ENCODE measurements at regions not wholly inside any gene's neighbourhood (a gene's known extent, or its start where the extent isn't known, plus 50 kb on each side); places are given as distances from the start of the nearest gene placed in this dataset.
"Not testable (repeated sequence)": the region's sequence is repeated elsewhere in the genome, so short reads cannot be mapped to it uniquely, and the experiment has no call there.

DNA sequence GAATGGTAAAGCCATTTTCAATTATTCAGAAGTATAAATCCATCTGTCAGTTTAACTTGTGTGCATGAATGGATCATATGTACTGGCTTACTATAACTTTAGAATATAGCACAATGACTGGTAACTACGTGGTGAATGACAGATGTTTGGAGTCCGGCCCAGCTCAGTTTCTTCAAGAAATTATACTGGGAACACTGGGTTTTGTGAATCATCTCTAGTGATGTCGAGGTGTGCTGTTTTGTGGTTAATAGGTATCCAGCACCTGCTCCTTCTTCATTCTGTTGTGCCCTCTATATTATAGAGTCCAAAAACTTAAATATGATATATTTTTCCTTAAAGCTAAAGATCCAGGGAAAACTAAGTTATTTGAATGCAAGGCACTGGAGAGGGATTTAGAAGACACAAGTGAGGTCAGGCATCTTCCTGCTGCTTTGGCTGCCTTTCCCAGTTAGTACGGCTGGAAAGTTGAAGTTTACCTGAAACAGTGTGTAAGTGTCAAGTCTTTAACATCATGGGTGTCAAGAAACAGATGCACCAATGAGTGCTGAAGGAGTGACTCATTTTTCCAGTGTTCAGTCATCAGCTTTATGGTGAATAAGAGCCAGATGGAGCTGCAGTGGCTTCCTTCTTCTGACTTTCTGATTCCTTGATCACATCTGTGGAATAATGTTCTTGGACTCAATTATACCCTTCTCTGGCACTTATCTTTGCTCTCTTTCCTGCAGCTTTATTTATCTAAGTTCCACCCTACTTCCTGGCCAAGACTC is 1079.5 kb upstream of the CELF4 start:
- Mint-ChIP-seq H3K9me3 (ENCODE audit: unreplicated experiment) (no peaks in the 10 kb centered on the region), H3K27me3 (ENCODE audit: insufficient read depth, unreplicated experiment) (no peaks in the 10 kb centered on the region), H3K4me3 (ENCODE audit: unreplicated experiment) (no peak overlapping the region), H3K27ac (ENCODE audit: low read depth, unreplicated experiment) (no peak overlapping the region), H3K36me3 (ENCODE audit: insufficient read depth, unreplicated experiment) (no peaks in the 10 kb centered on the region), H3K4me1 (ENCODE audit: insufficient read depth, unreplicated experiment) (no peaks in the 10 kb centered on the region)
- ChIA-PET CTCF (interaction anchor here (0.8 kb wide), 1 partner anchor 9 kb away, joined by 3 read pairs; no protein-coding TSS in a partner anchor), POLR2A (interaction anchor here (0.6 to 1.4 kb wide), 2 partner anchors 17 to 277 kb away, joined by 3 read pairs; no protein-coding TSS in a partner anchor)
- peak; percentile 11 for DNase-seq (ENCODE audit: unreplicated experiment)
- intact Hi-C loops (cut with micrococcal nuclease): no loop called here
- TF ChIP-seq, protein P1, sequence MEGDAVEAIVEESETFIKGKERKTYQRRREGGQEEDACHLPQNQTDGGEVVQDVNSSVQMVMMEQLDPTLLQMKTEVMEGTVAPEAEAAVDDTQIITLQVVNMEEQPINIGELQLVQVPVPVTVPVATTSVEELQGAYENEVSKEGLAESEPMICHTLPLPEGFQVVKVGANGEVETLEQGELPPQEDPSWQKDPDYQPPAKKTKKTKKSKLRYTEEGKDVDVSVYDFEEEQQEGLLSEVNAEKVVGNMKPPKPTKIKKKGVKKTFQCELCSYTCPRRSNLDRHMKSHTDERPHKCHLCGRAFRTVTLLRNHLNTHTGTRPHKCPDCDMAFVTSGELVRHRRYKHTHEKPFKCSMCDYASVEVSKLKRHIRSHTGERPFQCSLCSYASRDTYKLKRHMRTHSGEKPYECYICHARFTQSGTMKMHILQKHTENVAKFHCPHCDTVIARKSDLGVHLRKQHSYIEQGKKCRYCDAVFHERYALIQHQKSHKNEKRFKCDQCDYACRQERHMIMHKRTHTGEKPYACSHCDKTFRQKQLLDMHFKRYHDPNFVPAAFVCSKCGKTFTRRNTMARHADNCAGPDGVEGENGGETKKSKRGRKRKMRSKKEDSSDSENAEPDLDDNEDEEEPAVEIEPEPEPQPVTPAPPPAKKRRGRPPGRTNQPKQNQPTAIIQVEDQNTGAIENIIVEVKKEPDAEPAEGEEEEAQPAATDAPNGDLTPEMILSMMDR (IDR thresholded peaks at IDR 0.05; ENCODE audit: unreplicated experiment): no peak
- BruUV-seq (replicated peaks): no TSS peak

DNA sequence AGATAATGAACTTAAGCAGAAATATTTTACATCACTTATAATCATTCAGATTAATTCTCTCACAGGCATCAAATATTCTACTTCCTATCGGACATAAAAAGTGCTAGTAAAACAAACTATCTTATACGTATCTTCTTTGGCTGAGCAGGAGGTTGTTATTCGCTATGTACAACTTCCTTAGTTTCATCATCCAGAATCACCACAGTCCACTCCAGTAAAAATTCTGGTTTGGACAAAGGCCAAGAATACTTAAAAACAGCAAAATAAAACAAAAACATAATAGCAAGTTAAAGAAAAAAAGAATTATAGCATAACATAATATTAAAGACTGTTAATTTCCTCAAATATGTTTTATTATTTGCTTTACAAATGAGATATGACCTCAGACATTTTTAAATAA is 1077.1 kb upstream of the CELF4 start:
- Mint-ChIP-seq H3K4me3 (ENCODE audit: unreplicated experiment) (no peak overlapping the region), H3K36me3 (ENCODE audit: insufficient read depth, unreplicated experiment) (no peaks in the 10 kb centered on the region), H3K27me3 (ENCODE audit: insufficient read depth, unreplicated experiment) (no peaks in the 10 kb centered on the region), H3K9me3 (ENCODE audit: unreplicated experiment) (peaks cover 12% of the 10 kb centered on the region), H3K27ac (ENCODE audit: low read depth, unreplicated experiment) (no peak overlapping the region), H3K4me1 (ENCODE audit: insufficient read depth, unreplicated experiment) (no peaks in the 10 kb centered on the region)
- CTCF ChIA-PET: no interaction called here
- DNase-seq (ENCODE audit: unreplicated experiment): no peak
- intact Hi-C loops (cut with micrococcal nuclease): no loop called here
- POLR2A ChIA-PET: no interaction called here
- BruUV-seq (replicated peaks): no TSS peak
- TF ChIP-seq, protein P1 (IDR thresholded peaks at IDR 0.05; ENCODE audit: unreplicated experiment): no peak

DNA sequence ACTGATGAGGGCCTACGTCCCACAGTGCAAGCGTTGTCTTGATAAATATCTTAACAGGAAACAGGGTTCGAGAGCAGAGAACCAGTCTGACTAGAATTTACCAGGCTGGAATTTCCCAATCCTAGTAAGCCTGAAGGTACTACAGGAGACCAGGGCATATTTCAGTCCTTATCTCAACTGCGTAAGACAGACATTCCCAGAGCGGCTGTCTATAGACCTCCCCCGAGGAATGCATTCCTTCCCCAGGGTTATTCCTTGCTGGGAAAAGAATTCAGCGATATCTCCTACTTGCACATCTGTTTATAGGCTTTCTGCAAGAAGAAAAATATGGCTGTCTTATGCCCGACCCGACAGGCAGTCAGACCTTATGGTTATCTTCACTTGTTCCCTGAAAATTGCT is 1074.1 kb upstream of the CELF4 start:
- CTCF ChIA-PET; H3K36me3 Mint-ChIP-seq (ENCODE audit: insufficient read depth, unreplicated experiment); DNase-seq (ENCODE audit: unreplicated experiment); H3K4me1 Mint-ChIP-seq (ENCODE audit: insufficient read depth, unreplicated experiment); BruUV-seq (replicated peaks); intact Hi-C loops (cut with micrococcal nuclease); H3K27me3 Mint-ChIP-seq (ENCODE audit: insufficient read depth, unreplicated experiment); POLR2A ChIA-PET; H3K4me3 Mint-ChIP-seq (ENCODE audit: unreplicated experiment); H3K27ac Mint-ChIP-seq (ENCODE audit: low read depth, unreplicated experiment): not testable (repeated sequence)
- peaks cover 12% of the 10 kb centered on the region for H3K9me3 Mint-ChIP-seq (ENCODE audit: unreplicated experiment)

DNA sequence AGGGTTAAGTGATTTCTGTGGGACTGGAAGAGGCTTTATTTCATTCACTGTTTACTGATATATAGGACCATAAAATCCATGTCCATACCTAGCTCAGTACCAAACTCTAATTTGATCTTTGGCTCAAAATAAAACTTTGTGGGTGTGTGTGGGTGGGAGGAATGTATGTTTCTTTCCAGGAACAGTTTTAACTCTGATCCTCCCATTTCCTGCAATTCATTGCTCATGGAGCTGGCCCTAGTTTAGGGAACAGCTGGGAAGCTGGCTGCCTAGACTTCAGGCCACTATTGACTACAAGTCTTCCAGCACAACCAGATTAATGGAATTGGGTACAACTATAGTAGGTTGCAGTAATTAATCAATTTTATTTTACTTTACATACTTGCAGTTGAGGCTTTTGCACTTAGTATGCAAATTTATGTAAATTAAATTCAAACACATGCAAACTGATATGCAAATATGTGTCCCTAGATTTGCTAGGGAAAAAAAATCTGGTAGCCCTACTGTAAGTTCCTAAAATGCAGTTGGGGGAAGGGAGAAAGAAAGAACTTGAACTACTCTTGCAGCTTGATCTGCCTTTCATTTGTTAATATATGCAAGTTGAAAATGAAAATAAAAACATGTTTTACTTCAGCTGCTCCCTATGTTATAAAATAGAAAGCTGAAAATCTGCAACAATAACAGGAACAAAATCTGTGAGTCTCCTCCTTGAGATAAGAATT is 1070.3 kb upstream of the CELF4 start:
- no peak for DNase-seq (ENCODE audit: unreplicated experiment)
- CTCF ChIA-PET: interaction anchor here (0.5 to 0.9 kb wide), 3 partner anchors 77 to 799 kb away, joined by 3 to 5 read pairs (median 4); no protein-coding TSS in a partner anchor
- no TSS peak for BruUV-seq (replicated peaks)
- no peaks in the 10 kb centered on the region for H3K36me3 Mint-ChIP-seq (ENCODE audit: insufficient read depth, unreplicated experiment)
- intact Hi-C loops (cut with micrococcal nuclease): no loop called here
- no peaks in the 10 kb centered on the region for H3K4me1 Mint-ChIP-seq (ENCODE audit: insufficient read depth, unreplicated experiment)
- peaks cover 12% of the 10 kb centered on the region for H3K9me3 Mint-ChIP-seq (ENCODE audit: unreplicated experiment)
- H3K4me3 Mint-ChIP-seq (ENCODE audit: unreplicated experiment): no peak overlapping the region
- TF ChIP-seq, protein P1 (IDR thresholded peaks at IDR 0.05; ENCODE audit: unreplicated experiment): no peak
- no peaks in the 10 kb centered on the region for H3K27me3 Mint-ChIP-seq (ENCODE audit: insufficient read depth, unreplicated experiment)
- POLR2A ChIA-PET: no interaction called here
- no peak overlapping the region for H3K27ac Mint-ChIP-seq (ENCODE audit: low read depth, unreplicated experiment)

Measured in MCF 10A (cell line).